HG03571 (cell line): ENCODE measurements at regions not wholly inside any gene's neighbourhood (a gene's known extent, or its start where the extent isn't known, plus 50 kb on each side); places are given as distances from the start of the nearest gene placed in this dataset.
"Not testable (repeated sequence)": the region's sequence is repeated elsewhere in the genome, so short reads cannot be mapped to it uniquely, and the experiment has no call there.

Experiments
- ATAC-seq: cut with Tn5 transposase; IDR thresholded peaks from one replicate; pipeline ENCODE4 v1.9.1; 2021; ENCODE audit not compliant: unreplicated experiment

DNA sequence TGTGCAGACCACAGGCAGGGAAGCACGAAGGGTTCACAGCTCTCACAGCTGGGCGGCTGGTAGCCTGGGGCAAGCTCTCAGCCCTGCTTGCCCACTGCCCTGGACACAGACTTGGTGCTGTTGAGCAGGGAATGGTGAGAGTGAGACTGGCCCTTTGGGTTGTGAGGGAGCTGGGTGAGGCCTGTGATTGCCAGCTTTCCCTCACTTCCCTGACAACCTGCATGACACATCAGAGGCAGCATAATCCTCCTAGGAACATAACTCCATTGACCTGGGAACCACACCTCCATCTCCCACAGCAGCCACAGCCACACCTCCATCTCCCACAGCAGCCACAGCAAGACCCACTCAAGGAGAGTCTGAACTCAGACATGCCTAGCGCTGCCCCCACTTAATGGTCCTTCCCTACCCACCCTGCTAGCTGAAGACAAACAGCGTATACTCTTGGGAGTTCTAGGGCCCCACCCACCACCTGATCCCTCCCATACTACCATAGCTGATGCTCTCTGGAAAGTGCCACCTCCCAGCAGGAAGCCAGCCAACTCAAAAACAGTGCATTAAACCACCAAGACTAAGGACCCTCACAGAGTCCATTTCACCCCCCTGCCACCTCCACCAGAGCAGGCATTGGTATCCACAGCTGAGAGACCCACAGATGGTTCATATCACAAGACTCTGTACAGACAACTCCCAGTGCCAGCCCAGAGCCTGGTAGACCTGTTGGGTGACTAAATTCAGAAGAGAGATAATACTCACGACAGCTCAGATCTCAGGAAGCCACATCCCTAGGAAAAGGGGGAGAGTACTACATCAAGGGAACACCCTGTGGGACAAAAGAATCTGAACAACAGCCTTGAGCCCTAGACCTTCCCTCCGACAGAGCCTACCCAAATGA lies 60.2 kb upstream of the PRSS3 start:
- ATAC-seq, result not testable (repeated sequence)

DNA sequence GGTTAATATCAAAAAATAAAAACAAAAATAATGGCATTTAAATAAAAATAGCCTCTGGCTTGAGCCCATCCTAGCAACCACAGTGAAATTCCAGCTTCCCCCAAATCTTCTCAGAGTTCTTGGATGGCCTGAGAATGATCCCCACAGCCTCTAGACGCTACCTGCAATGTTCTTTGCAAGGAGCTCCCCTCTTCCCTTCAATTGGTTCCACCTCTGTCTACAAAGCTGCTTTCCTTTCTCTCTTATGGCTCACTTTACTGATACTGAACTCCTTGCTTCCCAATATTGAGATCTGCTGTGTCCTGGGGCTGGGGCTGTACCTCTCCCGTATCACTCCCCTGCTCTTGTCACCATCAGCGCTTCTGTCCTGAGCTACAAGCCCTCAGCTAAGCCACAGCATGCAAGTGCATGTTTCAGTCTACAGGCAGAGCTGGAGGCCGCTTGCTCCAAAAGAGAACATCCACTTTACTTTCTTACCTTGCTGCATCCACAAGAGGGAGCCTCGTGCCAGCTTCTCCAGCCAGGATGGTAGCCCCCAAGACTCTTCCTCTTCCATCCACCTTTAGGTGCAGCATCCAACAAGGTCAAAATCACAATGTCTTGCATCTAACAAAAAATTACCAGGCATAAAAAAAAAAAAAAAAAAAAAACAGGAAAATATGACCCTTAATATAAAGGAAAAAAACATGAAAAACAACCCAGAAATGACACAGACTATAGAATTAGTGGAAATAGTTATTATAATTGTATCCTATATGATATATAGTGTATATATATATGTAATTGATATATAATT lies 57.4 kb upstream of the PRSS3 start:
- ATAC-seq, result no peak

DNA sequence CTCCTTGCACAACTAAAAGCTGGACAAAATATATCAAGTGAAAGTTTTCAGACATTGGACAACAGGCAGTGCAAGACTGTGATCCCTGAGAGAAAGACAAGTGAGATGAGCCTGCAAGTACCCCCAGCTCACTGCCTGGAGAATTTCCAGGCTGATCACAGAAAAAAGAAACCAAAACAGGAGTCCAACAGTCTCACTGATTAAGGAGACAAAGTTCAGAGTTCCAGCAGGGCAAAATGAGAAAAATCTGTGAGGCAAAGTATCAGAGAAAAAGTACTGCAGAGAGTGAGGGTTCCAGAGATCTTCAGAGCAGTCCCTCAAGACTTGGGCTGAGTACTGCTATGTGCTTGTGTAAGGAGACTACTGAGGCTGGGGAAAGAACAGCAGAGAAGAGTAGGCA lies 56.0 kb upstream of the PRSS3 start:
- no peak for ATAC-seq

DNA sequence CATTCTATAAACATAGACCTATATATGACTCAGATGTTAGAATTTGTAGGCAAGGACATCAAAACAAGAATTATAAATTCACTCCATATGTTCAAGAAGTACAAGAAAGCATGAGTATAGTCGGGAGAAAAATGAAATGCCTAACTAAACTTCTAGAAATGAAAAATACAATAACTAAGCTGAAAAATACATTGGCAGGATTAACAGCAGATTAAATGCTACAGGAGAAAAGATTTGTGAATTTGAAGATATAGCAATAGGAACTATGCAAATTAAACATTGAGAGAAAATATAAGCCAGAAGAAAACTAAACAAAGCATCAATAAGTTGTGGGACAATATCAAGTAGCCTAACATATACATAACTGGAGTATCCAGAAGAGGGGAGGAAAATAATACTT lies 55.3 kb upstream of the PRSS3 start:
- ATAC-seq, result no peak

DNA sequence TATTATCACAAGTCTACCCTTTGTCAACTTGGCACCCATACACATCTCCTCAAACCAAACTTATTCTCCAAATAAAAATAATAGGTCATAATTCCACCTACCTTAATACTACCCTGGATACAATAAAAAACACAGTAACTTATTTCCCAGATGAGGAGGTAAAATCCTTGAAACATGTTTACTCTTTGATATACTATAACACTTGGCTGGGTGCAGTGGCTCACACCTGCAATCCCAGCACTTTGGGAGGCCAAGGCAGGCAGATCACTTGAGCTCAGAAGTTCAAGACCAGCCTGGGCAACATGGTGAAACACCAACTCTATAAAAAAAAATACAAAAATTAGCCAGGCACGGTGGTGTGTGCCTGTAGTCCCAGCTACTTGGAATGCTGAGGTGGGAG lies 54.4 kb upstream of the PRSS3 start:
- ATAC-seq, result not testable (repeated sequence)

DNA sequence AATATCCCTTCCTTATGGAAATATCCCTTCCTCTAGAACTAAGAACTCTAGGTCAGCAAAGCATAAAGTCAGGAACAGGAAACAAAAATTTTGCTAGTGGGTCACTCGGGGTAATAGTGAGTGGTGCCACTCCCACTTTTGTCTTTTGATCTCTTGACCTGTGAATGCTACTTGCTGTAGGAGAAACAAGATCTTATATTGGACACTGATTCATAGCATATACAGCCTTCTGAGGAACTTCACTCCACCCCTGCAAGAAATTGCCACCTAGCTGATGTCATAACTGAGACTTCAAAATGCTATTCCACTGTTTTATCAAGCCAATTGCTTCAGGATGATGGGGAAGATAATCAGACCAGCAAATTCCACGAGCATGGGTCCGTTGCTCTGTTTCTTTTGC lies 53.3 kb upstream of the PRSS3 start:
- ATAC-seq, result no peak

DNA sequence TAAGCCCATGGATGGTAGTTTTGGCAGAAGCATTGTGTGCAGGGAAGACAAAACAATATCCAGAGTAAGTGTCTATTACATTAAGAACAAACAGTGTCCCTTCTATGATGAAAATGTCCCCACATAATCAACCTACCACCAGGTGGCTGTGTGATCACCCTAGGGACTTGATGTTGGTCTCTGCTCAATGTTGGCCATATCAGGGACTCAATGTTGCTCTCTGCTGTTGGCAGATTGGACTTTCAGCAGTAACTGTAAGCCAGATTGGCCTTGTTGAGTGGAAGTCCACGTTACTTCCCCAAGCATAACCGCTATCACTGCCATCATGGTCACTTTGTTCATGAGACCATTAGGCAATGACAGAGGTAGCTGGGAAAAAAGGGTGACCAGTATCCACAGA lies 52.8 kb upstream of the PRSS3 start:
- no peak for ATAC-seq
